ENCODE measurements at regions not wholly inside any gene's neighbourhood (a gene's known extent, or its start where the extent isn't known, plus 50 kb on each side); places are given as distances from the start of the nearest gene placed in this dataset.

DNA sequence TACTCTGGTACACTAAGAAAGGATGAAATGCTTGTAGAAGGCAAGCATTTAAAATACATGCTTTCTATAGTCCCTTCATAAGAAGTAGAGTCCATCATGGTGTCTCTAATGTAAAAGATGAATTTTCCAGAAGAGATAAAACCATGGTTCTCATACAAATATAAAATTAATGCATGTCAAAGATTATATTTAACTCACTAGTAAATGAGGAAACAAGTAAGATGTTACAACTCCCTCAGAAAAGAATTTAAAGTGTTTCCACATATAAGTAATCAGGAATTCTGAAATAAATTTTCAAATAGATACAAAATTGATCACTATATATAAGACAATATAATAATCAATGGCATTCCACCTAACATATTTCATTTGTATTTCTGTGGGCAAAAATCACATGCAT is 570.3 kb upstream of the CCDC54 start:
- no peak for DNase-seq

DNA sequence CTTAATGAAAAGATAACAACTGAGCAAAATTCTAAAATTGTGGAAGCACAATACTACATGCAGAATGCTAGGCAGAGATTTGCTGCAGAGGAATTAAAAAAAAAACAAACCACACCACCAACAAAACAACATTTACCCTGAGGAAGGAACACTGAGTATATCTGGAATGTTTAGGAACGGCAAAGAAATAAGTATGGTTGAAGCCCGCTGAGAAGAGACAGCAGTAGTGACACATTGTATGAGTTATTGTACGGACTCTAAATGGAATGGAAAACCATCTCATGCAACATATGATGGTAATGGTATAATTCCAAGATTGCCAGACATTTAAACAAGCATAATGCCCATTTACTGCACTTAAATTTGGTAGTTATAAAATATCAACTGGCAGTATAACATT is 568.2 kb upstream of the CCDC54 start:
- no peak for DNase-seq

GRCh38 chr3:106809623-106810299 is 567.5 kb upstream of the CCDC54 start:
- no peak for DNase-seq

DNA sequence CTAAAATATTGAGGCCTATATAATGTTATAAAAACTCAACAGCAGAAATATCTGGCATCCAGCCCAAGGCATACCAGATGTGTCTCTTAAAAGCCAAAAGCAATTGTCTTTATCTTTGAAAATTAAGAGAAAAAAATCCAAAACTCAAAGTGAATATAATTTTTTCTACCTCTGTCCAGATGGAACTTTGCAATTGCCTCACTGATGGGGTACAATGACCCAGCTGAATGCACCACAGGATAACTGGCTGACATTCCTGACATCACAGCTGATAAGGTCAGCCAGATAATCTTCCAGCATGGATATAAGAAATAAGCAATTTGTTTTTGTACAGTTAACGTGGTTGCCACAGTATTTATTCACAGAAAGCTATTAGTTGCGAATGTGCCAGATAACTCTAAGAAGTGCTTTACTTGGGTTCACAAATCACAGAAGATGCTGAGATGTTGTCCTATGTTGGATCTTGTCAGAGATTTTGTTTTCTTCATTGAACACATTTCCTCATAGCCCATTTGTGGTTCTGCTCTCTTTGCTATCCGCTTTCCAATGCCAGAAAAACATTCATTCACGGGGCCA is 566.9 kb upstream of the CCDC54 start:
- no peak for DNase-seq

- DNase-seq, result no peak
Observed at GRCh38 chr3:106811376-106811775, 565.9 kb upstream of the CCDC54 start.

DNA sequence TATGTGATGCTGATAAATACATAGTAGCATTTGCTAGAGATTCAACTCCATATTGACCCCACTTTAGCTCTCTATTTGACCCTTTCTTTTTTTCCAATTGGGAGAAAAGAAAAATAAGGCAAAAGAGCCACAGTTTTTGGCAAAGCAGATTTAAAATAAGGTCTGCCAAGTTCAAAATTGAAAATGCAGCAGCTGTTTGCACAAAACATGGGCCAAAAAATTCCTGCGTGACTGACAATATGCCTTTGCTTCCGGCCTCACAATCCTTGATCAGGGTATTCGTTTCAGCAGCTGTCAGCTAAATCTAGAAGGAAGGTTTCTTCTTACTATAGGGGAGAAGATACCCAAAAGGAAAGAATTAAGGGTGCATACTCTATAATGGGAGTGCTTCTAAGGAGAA is 563.5 kb upstream of the CCDC54 start:
- no peak for DNase-seq

DNA sequence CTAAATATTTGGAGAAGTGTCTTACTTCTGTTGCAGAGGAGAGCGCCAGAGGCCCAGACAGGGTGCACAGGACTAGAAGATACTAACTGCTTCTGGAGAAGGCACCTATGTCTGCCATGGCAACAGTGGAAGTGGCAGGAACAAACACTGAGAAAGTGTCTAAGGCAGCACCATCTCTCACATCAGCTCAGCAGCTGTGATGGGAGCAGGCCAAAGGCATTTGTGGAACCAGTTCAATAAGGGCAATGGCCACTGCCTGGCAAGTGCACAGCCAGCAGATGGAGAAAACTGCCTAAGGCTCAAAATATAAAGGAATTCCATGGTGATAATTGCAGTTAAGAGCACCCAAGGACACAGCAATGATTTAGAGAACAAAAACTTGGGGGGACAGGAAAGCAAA is 563.0 kb upstream of the CCDC54 start:
- no peak for DNase-seq

- no peak for DNase-seq
Observed at GRCh38 chr3:106816838-106817237, 560.4 kb upstream of the CCDC54 start.

DNA sequence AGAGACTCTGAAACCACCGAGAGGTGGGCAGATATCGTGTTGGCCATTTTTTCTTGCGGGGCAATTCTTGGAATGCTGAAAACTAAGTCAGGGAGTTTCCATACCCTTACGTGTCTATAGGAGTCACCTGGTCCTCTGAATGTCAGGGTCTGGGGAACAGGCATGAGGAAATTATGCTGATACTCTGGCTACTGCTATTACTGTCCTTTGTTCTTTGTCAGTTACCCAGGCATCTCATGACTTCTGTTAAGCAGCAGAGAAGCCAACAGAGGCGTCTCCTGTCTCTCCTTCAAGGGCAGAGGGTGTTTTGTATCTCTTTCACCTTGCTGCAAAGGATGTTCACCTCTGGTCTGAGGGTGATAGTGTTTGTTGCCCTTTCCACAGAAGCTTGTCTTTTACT is 559.5 kb upstream of the CCDC54 start:
- DNase-seq, result no peak

GRCh38 chr3:106819440-106819839 is 557.8 kb upstream of the CCDC54 start:
- no peak for DNase-seq

DNA sequence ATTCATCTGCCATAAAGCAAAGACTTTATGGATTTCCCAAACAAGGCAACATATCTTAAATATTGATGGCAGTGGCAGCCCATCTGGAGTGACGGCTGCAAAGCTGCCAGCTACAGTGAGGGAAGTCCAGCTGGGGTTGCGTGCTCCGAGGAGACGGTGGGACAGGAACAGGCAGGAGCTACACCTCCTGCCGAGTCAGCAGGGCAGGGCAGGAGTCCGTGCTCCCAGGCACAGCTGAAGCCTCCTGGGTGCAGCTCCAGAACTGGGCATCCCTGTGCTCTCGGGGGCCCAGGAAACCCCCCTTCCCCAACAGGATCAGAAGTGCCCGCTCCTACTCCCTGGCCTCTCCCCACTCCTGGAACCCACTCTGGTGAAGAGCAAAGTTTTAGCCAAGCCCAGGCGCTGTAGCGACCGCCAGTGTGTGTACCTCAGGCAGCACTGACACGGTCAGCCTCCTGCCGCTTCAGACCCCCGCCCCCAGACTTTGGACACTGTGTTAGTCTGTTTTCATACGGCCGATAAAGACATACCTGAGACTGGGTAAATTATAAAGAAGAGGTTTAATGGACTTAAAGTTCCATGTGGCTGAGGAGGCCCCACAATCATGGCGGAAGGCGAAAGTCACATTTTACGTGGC is 556.4 kb upstream of the CCDC54 start:
- no peak for DNase-seq

GRCh38 chr3:106821801-106822200 is 555.4 kb upstream of the CCDC54 start:
- no peak for DNase-seq

- DNase-seq, result no peak
Observed at GRCh38 chr3:106822204-106822603, 555.0 kb upstream of the CCDC54 start.

DNA sequence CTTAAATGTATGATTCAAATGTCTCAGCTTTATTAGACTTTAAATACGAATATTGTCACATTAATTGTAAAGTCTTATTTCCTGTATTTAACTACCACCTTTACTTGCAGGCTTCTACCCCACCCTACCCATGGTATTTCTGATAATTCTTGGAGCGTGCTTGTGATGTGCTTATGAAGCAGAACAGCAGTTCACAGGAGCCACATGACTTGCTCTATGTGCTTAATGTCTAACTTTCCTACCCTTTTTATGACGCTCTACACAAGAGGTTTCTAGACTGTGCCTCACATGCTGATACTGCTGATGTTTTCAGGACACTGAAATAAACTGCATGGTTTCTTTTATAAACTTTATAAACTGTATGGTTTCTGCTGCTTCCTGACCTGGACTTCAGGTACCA is 553.5 kb upstream of the CCDC54 start:
- DNase-seq, result no peak

DNA sequence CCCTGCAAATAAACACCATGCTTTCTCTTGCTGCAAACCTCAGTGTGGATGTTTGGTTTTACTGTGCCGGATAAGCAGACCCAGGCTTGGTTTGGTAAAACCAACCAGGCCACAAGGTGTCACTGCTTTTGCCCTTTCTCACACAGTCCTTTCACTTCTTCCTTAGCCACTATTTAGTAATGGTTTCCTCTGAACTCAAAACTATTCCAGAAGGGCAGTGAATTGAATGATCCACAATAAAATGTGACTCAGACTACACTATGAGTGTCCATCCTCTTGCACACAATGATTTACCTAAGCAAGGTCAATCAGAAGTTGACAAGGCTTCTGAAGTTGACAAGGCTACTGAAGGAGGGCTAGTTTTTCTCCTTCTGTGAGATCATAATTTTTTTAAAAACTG is 552.4 kb upstream of the CCDC54 start:
- DNase-seq, result no peak

- DNase-seq, result no peak
Observed at GRCh38 chr3:106825962-106826605, 551.2 kb upstream of the CCDC54 start.

- DNase-seq, result no peak
Observed at GRCh38 chr3:106826791-106827311, 550.4 kb upstream of the CCDC54 start.

DNA sequence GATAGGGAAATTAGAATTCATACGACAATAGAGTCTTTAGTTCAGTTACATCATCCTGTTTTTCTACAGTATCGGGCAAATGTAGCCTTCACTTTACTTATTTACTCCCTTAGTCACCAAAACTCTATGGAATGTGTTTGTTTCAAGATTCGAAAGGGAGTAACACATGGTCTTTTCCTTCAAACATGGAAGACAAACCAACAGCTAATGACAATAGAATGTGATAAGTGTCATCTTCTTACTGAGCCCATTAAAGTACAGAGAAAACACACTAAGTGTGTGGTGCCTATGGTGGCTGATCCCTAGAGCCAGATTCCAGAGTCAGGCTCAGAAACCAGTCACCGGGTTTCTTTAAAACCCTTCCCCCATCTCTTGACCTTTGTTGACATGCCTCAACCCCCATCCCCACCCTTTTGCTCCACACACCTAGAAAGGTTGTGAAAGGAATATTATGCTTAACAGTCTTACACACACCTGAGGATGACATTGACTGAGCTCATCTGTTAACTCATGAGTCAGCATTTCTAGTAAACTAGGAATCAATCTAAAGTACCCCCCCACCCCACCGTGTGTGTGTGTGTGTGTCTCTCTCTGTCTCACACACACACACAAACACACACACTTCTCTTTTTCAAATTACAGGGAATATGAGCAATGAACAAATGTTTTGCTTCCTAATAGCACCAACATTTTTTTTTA is 549.6 kb upstream of the CCDC54 start:
- DNase-seq, result no peak

DNA sequence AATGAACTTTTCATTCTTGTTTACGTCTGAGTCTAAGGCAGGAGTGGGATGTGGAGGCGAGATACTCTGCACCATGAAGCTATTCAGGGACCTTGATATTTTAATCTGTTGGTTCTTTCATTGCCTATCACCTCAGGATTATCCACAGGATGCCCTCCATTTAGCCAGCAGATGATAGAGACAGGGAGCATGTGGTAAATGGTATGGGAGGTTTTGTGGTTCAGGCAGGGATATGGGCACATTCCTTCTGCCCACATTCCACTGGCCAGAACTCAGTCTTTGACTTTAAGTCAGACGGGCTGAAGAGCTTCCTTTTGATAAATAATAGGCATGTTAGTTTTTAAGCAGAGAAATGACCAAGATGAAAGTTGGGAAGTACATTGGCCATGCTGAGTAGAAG is 548.0 kb upstream of the CCDC54 start:
- DNase-seq, result no peak

GRCh38 chr3:106830334-106830733 is 546.9 kb upstream of the CCDC54 start:
- DNase-seq, result no peak

DNA sequence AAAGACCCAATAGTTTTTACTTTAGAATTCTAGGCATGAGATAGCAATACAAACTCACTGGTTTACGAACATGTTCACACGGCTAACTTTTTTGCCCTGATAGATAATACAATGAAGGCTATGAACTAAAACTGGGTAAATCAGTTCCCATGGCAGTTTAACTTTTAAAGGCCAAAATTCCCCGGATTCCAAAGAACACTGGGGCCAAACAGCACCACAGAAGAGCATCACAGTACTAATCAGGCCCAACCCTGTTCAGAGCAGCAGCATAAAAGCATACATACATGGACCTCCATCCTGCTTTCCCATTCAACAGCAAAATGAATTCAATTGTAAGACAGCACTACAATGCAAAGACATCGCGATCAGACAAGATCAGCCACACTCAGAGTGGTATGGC is 540.3 kb upstream of the CCDC54 start:
- no peak for DNase-seq

GRCh38 chr3:106837616-106838015 is 539.6 kb upstream of the CCDC54 start:
- DNase-seq, result no peak

DNA sequence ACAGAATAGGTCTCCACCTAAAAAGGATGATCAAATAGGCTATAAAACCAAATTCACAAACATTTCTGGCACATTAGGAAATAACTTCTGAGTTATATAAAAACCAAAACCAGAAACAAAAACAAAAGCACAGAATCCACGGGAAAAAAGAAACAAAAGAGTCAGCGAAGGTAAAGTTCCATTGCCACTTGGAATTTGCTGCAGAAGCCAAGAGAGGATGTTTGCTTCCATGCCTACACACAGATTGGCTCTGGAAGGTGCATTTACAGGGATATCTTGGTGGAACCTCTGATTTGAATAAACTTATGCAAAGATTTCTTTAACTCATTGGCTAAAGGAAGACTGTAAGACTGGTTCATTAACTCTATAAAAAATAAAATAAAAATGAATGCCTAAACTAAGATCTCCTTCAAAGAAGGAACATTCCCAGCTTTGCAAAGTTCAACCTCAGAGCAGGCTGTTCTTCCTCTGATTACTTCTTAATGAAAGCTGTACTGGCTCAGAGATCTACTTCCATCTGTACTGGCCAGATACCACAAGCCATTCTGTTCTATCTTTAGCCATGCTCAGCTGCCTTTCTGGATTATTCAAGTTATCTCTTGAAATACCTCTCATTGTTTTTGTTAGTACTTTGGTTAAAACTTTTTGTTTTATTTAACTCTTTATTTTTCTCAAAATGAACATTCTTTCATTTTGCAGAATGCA is 537.5 kb upstream of the CCDC54 start:
- DNase-seq, result no peak
